LNCAP (cell line): ENCODE measurements at regions not wholly inside any gene's neighbourhood (a gene's known extent, or its start where the extent isn't known, plus 50 kb on each side); places are given as distances from the start of the nearest gene placed in this dataset.

Experiments
- CTCF ChIP-seq: fragments of 450-650 bp; IDR thresholded peaks from 2 replicates; pipeline ENCODE4 v1.5.1; 2017; ENCODE audit warnings: mild to moderate bottlenecking

GRCh38 chr3:46102059-46102779, 74.9 kb upstream of the XCR1 start:
- TF ChIP-seq CTCF = no peak

DNA sequence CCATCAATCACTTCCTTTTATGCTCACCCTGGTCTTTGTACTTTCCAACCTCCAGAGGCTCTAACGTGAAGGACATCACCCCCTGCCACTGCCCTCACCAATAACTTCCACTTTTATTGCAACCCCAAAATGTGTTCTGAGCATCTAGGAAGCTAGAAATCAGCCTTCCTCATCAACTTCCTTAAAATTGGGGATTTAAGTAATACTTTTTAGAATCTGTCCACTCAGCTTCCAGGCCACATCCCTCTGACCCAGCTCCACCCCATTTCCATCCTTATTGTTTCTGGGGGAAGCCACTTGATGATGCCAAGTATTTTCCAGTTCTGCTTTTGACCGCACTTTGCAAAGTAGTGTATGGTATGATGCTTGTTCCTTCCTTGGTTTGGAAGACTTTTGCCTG, 73.5 kb upstream of the XCR1 start:
- TF ChIP-seq CTCF = no peak

DNA sequence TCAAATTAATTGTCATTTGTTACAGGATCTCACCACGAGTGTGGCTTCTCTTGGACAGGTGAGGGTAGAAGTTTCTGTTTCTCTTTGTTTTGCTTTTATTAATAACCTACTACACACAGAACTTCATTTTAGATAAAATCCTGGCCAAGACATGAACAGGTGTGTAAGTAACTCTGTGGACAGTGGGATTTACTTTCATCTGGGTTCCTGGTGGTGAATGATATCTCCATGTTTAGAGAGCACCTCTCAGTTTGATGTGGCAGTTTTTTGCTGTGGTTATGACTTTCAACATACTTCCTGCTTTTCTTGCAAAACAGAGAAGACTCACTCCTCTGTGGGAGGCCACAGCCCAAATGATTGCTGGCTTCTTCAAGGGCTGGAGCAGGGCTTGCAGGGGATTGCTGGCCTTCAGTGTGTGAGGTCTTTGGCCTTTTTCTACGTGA, 71.1 kb upstream of the XCR1 start:
- no peak for TF ChIP-seq CTCF

DNA sequence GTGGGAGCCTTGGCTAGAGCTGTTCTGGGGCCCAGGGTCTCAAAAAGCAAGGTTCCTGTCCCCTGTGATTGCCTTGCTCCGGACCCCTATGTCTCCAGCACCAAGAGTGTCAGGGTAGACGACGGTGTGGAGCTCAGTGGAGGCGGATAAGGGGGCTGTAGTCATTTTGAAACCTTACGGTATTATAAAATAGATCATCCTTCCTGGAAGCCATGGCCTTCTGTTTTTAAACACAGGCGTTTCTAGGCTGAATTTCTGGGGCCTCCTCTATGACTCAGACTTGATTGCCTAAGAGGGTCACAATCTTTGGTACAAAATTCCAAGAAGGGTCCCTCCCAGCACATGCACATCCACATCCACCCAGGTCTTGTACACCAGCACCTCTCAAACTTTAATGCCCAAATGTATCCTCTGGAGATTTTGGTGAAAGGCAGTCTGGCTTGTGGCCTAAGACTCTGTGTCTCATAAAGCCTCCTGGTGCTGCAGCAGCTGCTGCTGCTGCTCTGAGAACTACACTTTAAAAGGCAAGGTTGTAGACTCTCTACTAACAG, 70.5 kb upstream of the XCR1 start:
- no peak for TF ChIP-seq CTCF

GRCh38 chr3:46096781-46097180, 69.5 kb upstream of the XCR1 start:
- no peak for TF ChIP-seq CTCF

- TF ChIP-seq CTCF = no peak
Observed at GRCh38 chr3:46096336-46096735, 69.1 kb upstream of the XCR1 start.

GRCh38 chr3:46095307-46095706, 68.0 kb upstream of the XCR1 start:
- TF ChIP-seq CTCF = no peak
